ENCODE measurements at regions not wholly inside any gene's neighbourhood (a gene's known extent, or its start where the extent isn't known, plus 50 kb on each side); places are given as distances from the start of the nearest gene placed in this dataset.
A peak's percentile ranks its signal among the peaks of the same experiment; 100 is the strongest.
"Not testable (repeated sequence)": the region's sequence is repeated elsewhere in the genome, so short reads cannot be mapped to it uniquely, and the experiment has no call there.

GRCh38 chr18:12179029-12179428 is 75.1 kb upstream of the CIDEA start:
- not testable (repeated sequence) for DNase-seq

GRCh38 chr18:12179697-12180577 is 74.2 kb upstream of the CIDEA start:
- not testable (repeated sequence) for DNase-seq

GRCh38 chr18:12198797-12199196 is 55.4 kb upstream of the CIDEA start:
- not testable (repeated sequence) for DNase-seq

GRCh38 chr18:12200186-12200585 is 54.0 kb upstream of the CIDEA start:
- peak; percentile 10 for DNase-seq
